ENCODE measurements at regions not wholly inside any gene's neighbourhood (a gene's known extent, or its start where the extent isn't known, plus 50 kb on each side); places are given as distances from the start of the nearest gene placed in this dataset.

DNA sequence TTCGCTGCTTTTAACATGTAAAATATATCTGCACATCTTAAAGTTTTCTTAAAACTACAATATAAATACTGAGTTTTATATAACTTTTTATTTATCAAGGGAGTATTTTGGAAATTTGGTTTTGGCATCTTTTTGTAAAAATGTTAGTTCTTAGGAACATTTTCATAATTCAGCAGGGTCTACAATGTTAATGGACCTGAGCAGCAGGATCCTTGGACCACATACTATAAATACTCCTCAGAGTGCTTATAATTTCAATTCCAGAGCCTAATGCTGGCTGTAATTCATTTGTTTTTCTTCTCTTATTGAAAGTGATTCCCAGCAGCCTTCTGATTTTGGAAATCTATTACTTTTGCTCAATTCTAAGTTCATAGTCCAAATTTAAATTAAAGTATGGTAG lies 1216.2 kb downstream of the MAT2B start:
- no peak for DNase-seq (ENCODE audit: low read depth)
- TF ChIP-seq, protein P1, sequence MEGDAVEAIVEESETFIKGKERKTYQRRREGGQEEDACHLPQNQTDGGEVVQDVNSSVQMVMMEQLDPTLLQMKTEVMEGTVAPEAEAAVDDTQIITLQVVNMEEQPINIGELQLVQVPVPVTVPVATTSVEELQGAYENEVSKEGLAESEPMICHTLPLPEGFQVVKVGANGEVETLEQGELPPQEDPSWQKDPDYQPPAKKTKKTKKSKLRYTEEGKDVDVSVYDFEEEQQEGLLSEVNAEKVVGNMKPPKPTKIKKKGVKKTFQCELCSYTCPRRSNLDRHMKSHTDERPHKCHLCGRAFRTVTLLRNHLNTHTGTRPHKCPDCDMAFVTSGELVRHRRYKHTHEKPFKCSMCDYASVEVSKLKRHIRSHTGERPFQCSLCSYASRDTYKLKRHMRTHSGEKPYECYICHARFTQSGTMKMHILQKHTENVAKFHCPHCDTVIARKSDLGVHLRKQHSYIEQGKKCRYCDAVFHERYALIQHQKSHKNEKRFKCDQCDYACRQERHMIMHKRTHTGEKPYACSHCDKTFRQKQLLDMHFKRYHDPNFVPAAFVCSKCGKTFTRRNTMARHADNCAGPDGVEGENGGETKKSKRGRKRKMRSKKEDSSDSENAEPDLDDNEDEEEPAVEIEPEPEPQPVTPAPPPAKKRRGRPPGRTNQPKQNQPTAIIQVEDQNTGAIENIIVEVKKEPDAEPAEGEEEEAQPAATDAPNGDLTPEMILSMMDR (IDR thresholded peaks at IDR 0.05; ENCODE audit: low read depth, low read length, missing control alignments), result no peak
- no peak overlapping the region for H3K4me3 ChIP-seq (ENCODE audit: low read depth, low read length)

DNA sequence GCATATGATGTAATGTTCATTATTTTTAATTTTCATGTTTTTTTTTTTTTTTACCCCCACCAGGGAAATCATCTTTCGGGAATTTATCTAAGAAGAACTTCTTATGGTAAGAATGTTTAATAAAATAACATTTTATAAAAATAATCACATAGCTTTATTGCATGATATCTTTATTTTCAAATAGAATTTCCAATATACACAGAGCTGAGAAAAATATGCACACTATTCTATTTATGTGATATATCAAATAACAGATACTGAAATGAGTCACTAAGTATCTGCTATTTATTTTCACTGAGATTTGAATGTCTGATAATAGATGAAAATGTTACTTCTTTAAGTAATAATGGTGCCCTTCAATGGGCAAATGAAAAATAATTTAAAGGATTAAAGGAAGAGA lies 1217.3 kb downstream of the MAT2B start:
- DNase-seq (ENCODE audit: low read depth), result no peak
- H3K4me3 ChIP-seq (ENCODE audit: low read depth, low read length), result no peak overlapping the region
- TF ChIP-seq, protein P1 (IDR thresholded peaks at IDR 0.05; ENCODE audit: low read depth, low read length, missing control alignments), result no peak

- no peak overlapping the region for H3K4me3 ChIP-seq (ENCODE audit: low read depth, low read length)
- TF ChIP-seq, protein P1 (IDR thresholded peaks at IDR 0.05; ENCODE audit: low read depth, low read length, missing control alignments), result no peak
- no peak for DNase-seq (ENCODE audit: low read depth)
These were observed 1221.6 kb downstream of the MAT2B start for GRCh38 chr5:164727012-164727411.

GRCh38 chr5:164728733-164729132 lies 1223.3 kb downstream of the MAT2B start:
- no peak overlapping the region for H3K4me3 ChIP-seq (ENCODE audit: low read depth, low read length)
- TF ChIP-seq, protein P1 (IDR thresholded peaks at IDR 0.05; ENCODE audit: low read depth, low read length, missing control alignments), result no peak
- DNase-seq (ENCODE audit: low read depth), result no peak

DNA sequence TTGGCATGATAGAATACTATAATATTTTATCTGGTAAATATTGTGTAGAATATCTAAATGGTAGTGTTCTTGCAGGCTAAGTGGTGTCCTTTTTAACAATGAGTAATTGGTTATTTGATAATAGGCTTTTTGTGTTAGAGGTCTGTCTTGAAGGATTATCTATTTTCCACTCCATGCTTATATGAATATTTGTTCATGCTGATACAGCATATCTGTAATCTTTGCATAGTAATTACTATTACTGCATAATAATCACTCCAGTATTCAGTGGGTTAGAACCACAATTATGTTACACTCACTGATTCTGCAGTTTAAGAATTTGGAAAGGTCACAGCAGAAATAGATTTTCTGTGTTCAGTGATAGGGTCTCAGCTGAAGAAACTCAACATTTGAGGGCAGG lies 1229.9 kb downstream of the MAT2B start:
- no peak for DNase-seq (ENCODE audit: low read depth)
- no peak overlapping the region for H3K4me3 ChIP-seq (ENCODE audit: low read depth, low read length)
- TF ChIP-seq, protein P1 (IDR thresholded peaks at IDR 0.05; ENCODE audit: low read depth, low read length, missing control alignments), result no peak

DNA sequence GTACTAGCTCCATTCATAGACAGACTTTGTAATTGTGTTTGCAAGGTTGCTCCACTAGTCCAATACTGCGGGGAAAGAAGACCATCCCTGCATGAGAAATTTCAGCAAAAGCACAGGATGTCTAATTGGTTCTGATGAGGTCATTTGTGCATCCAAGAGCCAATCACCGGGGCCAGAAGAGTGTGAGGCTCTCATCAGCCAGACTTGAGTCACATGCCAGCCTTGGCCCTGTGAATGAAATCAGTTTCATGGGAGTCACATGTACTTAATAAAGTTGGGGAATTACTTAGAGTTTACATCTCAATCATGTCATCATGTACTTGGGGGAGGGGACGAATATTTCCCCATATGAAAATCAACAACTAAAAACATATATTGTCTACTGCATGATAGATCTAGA lies 1236.0 kb downstream of the MAT2B start:
- H3K4me3 ChIP-seq (ENCODE audit: low read depth, low read length), result no peak overlapping the region
- DNase-seq (ENCODE audit: low read depth), result no peak

DNA sequence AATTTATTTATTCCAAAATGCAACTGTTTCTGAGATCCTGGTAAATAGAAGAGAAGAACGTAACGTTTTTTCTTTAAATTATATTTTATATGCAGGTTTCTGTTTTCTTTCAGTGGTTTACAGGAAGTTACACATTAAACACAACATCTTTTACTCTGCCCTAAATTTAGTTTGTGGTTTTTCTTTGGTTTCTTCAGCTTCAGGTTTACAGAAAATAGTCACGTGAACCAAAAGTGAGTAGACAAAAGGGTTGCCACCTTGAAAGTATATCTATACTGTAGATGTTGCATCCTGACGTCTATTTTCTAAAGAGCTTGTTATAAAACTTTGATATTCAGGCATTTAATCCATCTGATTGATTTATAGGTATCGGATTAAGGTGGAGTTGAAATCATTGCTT lies 1236.6 kb downstream of the MAT2B start:
- no peak for DNase-seq (ENCODE audit: low read depth)
- TF ChIP-seq, protein P1 (IDR thresholded peaks at IDR 0.05; ENCODE audit: low read depth, low read length, missing control alignments), result no peak
- no peak overlapping the region for H3K4me3 ChIP-seq (ENCODE audit: low read depth, low read length)

More for the DNA sequence above, 1236.0 kb downstream of the MAT2B start:
- TF ChIP-seq, protein P1 (IDR thresholded peaks at IDR 0.05; ENCODE audit: low read depth, low read length, missing control alignments), result no peak

All from GM12864 (cell line).